Dermis blood vessel endothelial cell (primary cell): ENCODE measurements at regions not wholly inside any gene's neighbourhood (a gene's known extent, or its start where the extent isn't known, plus 50 kb on each side); places are given as distances from the start of the nearest gene placed in this dataset.
"Not testable (repeated sequence)": the region's sequence is repeated elsewhere in the genome, so short reads cannot be mapped to it uniquely, and the experiment has no call there.

Source experiments
- DNase-seq: peaks from one replicate; pipeline ENCODE4 v3.0.0; 2010

GRCh38 chr9:3658964-3659363 is 133.2 kb upstream of the RFX3 start:
- no peak for DNase-seq

- no peak for DNase-seq
Observed at GRCh38 chr9:3656224-3656623, 130.4 kb upstream of the RFX3 start.

- DNase-seq: no peak
Observed at GRCh38 chr9:3650994-3651622, 125.3 kb upstream of the RFX3 start.

- DNase-seq: no peak
Observed at GRCh38 chr9:3648722-3649246, 123.0 kb upstream of the RFX3 start.

- no peak for DNase-seq
Observed at GRCh38 chr9:3648266-3648665, 122.5 kb upstream of the RFX3 start.

- DNase-seq: peak; percentile 16
Observed at GRCh38 chr9:3647652-3648051, 121.9 kb upstream of the RFX3 start.

GRCh38 chr9:3646226-3646625 is 120.4 kb upstream of the RFX3 start:
- no peak for DNase-seq

- not testable (repeated sequence) for DNase-seq
Observed at GRCh38 chr9:3642075-3642474, 116.3 kb upstream of the RFX3 start.

- DNase-seq: no peak
Observed at GRCh38 chr9:3629495-3629894, 103.7 kb upstream of the RFX3 start.

- DNase-seq: no peak
Observed at GRCh38 chr9:3628239-3628638, 102.4 kb upstream of the RFX3 start.

GRCh38 chr9:3608011-3608410 is 82.2 kb upstream of the RFX3 start:
- DNase-seq: no peak

- DNase-seq: no peak
Observed at GRCh38 chr9:3600672-3601071, 74.9 kb upstream of the RFX3 start.

- DNase-seq: no peak
Observed at GRCh38 chr9:3597792-3598191, 72.0 kb upstream of the RFX3 start.

GRCh38 chr9:3586066-3586465 is 60.3 kb upstream of the RFX3 start:
- DNase-seq: no peak

- DNase-seq: no peak
Observed at GRCh38 chr9:3585606-3586005, 59.8 kb upstream of the RFX3 start.

GRCh38 chr9:3578786-3579185 is 53.0 kb upstream of the RFX3 start:
- DNase-seq: no peak

- DNase-seq: no peak
Observed at GRCh38 chr9:3576328-3576727, 50.5 kb upstream of the RFX3 start.

GRCh38 chr9:3575821-3576220 is 50.0 kb upstream of the RFX3 start:
- DNase-seq: no peak
